Breast epithelium (tissue), 4 donors: ENCODE measurements at regions not wholly inside any gene's neighbourhood (a gene's known extent, or its start where the extent isn't known, plus 50 kb on each side); places are given as distances from the start of the nearest gene placed in this dataset.

Source experiments
- DNase-seq, 2 donors: peaks; one replicate each; pipeline ENCODE4 v3.0.0-alpha.2; 2019; ENCODE audit warnings: low spot score in 2 of 2
- H3K27ac ChIP-seq, 2 donors: fragments of 200-600 bp; sonication (generic) in 1 of 2; one replicate each; pipeline ENCODE4 v1.5.1; 2016 to 2019; ENCODE audit warnings: mild to moderate bottlenecking in 1 of 2
- H3K27me3 ChIP-seq, 2 donors: fragments of 200-600 bp; sonication (generic) in 1 of 2; one replicate each; pipeline versions ENCODE4 v1.5.1 to v1.6.0; 2017 to 2019; ENCODE audit warnings: control low read depth in 1 of 2, mild to moderate bottlenecking in 1 of 2
- H3K36me3 ChIP-seq: fragments of 200-600 bp; one replicate; pipeline ENCODE4 v1.5.1; 2019
- H3K4me1 ChIP-seq, 2 donors: fragments of 200-600 bp; sonication (generic); one replicate each; pipeline ENCODE4 v1.5.1; 2016 to 2019; ENCODE audit warnings: control low read depth in 1 of 2
- H3K4me3 ChIP-seq, 3 donors: fragments of 200-600 bp; sonication (generic); 1 replicate in 2 of 3; 2 replicates in 1 of 3; pipeline ENCODE4 v1.5.1; 2016 to 2019; ENCODE audit warnings: mild to moderate bottlenecking in 3 of 3, moderate library complexity in 2 of 3
- H3K9me3 ChIP-seq, 2 donors: fragments of 200-600 bp; sonication (generic) in 1 of 2; one replicate each; pipeline ENCODE4 v1.5.1; 2016 to 2019; ENCODE audit warnings: control low read depth in 1 of 2
- CTCF ChIP-seq, 3 donors: fragments of 450-650 bp; IDR thresholded peaks; one replicate each; pipeline ENCODE4 v1.5.1; 2016 to 2017; ENCODE audit warnings: antibody characterized with exemption in 3 of 3, mild to moderate bottlenecking in 3 of 3, moderate library complexity in 3 of 3
- POLR2A ChIP-seq: fragments of 450-650 bp; IDR thresholded peaks from one replicate; pipeline ENCODE4 v1.6.1; 2016; ENCODE audit warnings: antibody characterized with exemption, mild to moderate bottlenecking, moderate library complexity
- POLR2AphosphoS5 ChIP-seq, 3 donors: sonication (generic); formaldehyde crosslinking; IDR thresholded peaks; one replicate each; pipeline ENCODE4 v1.6.1; 2017; ENCODE audit warnings: antibody characterized with exemption in 3 of 3
- intact Hi-C: fragments of 100-400 bp; cut with DNase I; formaldehyde crosslinking; loops from one replicate; pipeline ENCODE4 v1.15.1; 2023; ENCODE audit warnings: low total_unique reads

DNA sequence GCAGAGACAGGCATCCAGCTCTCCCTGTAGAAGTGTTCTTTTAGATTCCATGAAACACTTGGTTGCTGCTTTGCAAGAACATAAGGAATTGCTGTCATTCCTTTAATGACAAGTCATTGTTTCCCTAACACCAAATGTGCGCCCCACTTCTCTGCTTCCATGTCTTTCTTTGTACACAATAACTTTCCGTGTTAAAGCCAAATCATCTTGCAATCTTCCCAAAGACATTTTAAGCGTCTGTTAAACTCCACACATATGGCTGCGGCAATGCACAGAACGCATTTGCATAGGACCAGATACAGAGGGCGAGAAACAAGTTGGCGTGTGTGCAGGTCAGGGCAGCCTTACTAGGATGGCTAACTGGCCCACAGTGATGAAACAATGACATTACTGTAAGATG lies 399.3 kb upstream of the PRKCQ start:
- Histone ChIP-seq H3K27ac (no peak overlapping the region), H3K27me3 (no peaks in the 10 kb centered on the region), H3K4me1 (no peaks in the 10 kb centered on the region), H3K36me3 (no peaks in the 10 kb centered on the region), H3K4me3 (no peak overlapping the region), H3K9me3 (no peaks in the 10 kb centered on the region)
- no peak for DNase-seq
- TF ChIP-seq POLR2AphosphoS5 (IDR thresholded peaks at IDR 0.05) (no peak), POLR2A (no peak), CTCF (IDR thresholded peaks at IDR 0.05) (no peak)
- intact Hi-C loops, result no loop called here

GRCh38 chr10:6978187-6978627 lies 398.1 kb upstream of the PRKCQ start:
- H3K9me3 ChIP-seq, result no peaks in the 10 kb centered on the region
- no peak overlapping the region for H3K4me3 ChIP-seq
- intact Hi-C loops, result no loop called here
- no peak for TF ChIP-seq CTCF (IDR thresholded peaks at IDR 0.05)
- TF ChIP-seq POLR2AphosphoS5 (IDR thresholded peaks at IDR 0.05), result no peak
- TF ChIP-seq POLR2A, result no peak
- H3K27ac ChIP-seq, result no peak overlapping the region
- H3K36me3 ChIP-seq, result no peaks in the 10 kb centered on the region
- no peaks in the 10 kb centered on the region for H3K27me3 ChIP-seq
- DNase-seq, result no peak
- no peaks in the 10 kb centered on the region for H3K4me1 ChIP-seq

DNA sequence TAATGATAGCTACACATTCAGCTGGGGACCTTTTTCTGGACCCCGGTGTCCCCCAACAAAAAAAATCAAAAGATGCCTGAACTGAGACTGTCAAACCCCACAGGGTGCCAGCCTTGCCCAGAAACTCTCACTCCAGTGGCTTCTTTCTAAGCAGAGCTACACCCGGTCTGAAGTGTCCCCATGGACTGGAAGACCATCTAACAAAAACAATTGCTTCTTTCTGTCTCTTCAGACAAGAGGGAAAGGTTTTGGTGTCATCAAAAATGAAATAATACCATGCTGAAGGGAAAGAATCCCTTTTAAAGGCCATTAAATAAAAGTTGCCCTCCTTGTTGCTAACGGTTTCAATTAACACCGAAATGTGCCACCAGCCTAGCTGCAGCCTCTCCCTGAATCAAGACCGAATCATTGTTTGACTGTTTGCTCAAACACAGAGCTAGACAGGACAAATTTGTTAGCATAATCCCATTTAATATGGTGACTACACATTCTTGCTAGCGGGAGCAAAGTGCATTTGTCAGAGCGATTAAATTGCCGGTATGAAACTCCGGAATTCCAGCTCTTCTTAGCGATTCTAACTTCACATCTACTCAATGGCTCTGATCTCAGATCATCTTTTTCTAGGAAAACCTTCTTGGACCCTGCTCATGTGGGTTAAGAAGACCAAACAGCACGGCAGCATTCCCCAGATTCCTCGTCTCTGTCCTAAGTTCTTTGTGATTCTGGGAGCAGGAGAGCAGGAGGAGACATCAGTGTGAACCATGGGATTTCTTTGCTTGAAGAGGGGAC lies 397.5 kb upstream of the PRKCQ start:
- intact Hi-C loops, result no loop called here
- DNase-seq, result no peak
- no peaks in the 10 kb centered on the region for H3K4me1 ChIP-seq
- TF ChIP-seq POLR2AphosphoS5 (IDR thresholded peaks at IDR 0.05), result no peak
- TF ChIP-seq POLR2A, result no peak
- no peak for TF ChIP-seq CTCF (IDR thresholded peaks at IDR 0.05)
- H3K4me3 ChIP-seq, result no peak overlapping the region
- no peak overlapping the region for H3K27ac ChIP-seq
- H3K9me3 ChIP-seq, result no peaks in the 10 kb centered on the region
- H3K27me3 ChIP-seq, result no peaks in the 10 kb centered on the region
- H3K36me3 ChIP-seq, result no peaks in the 10 kb centered on the region

- intact Hi-C loops, result no loop called here
- Histone ChIP-seq H3K4me1 (no peaks in the 10 kb centered on the region), H3K27me3 (no peaks in the 10 kb centered on the region), H3K4me3 (no peak overlapping the region), H3K9me3 (no peaks in the 10 kb centered on the region), H3K27ac (no peak overlapping the region), H3K36me3 (no peaks in the 10 kb centered on the region)
- TF ChIP-seq POLR2AphosphoS5 (IDR thresholded peaks at IDR 0.05), result no peak
- no peak for TF ChIP-seq CTCF (IDR thresholded peaks at IDR 0.05)
- TF ChIP-seq POLR2A, result no peak
- no peak for DNase-seq
Measured at GRCh38 chr10:6973899-6974298, 393.8 kb upstream of the PRKCQ start.

DNA sequence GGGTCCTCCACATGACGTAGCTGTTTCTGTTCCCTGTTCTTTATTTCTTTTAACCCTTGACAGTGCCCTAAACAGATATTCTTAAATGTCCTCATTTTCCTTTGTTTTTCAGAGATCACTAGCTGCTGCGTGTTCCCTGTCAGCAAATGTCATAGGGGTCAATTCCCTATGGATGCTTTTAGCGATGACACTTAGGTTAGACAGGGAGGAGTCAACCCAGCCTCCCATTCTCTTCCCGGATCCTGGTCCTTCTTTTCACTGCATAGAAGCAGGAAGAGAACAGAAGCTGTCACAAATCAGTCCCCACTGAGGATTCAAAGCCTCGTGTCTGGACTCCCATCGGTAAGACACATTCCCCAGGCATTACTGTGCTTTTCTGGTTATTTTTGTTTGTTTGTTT lies 392.1 kb upstream of the PRKCQ start:
- Histone ChIP-seq H3K27ac (no peak overlapping the region), H3K4me1 (no peaks in the 10 kb centered on the region), H3K27me3 (no peaks in the 10 kb centered on the region), H3K4me3 (no peak overlapping the region), H3K36me3 (no peaks in the 10 kb centered on the region), H3K9me3 (no peaks in the 10 kb centered on the region)
- intact Hi-C loops, result no loop called here
- no peak for TF ChIP-seq CTCF (IDR thresholded peaks at IDR 0.05)
- no peak for TF ChIP-seq POLR2A
- no peak for TF ChIP-seq POLR2AphosphoS5 (IDR thresholded peaks at IDR 0.05)
- DNase-seq, result no peak
